Endothelial cell (in vitro differentiated cells): ENCODE measurements at regions not wholly inside any gene's neighbourhood (a gene's known extent, or its start where the extent isn't known, plus 50 kb on each side); places are given as distances from the start of the nearest gene placed in this dataset.

Experiments used
- DNase-seq: peaks from one replicate; pipeline ENCODE4 v3.0.0; 2021; ENCODE audit warnings: low spot score
- H3K27ac Mint-ChIP-seq: one replicate; pipeline ENCODE4 v1.8.0; 2021; ENCODE audit warnings: mixed read lengths, inconsistent platforms; ENCODE audit not compliant: unreplicated experiment
- H3K27me3 Mint-ChIP-seq: one replicate; pipeline ENCODE4 v1.8.0; 2021; ENCODE audit warnings: mild to moderate bottlenecking, moderate library complexity, mixed read lengths, inconsistent platforms; ENCODE audit not compliant: unreplicated experiment
- H3K36me3 Mint-ChIP-seq: one replicate; pipeline ENCODE4 v1.8.0; 2021; ENCODE audit warnings: mild to moderate bottlenecking, low read depth, mixed read lengths, inconsistent platforms; ENCODE audit not compliant: unreplicated experiment
- H3K4me1 Mint-ChIP-seq: one replicate; pipeline ENCODE4 v1.8.0; 2021; ENCODE audit warnings: mild to moderate bottlenecking, mixed read lengths, inconsistent platforms; ENCODE audit not compliant: unreplicated experiment
- H3K4me3 Mint-ChIP-seq: one replicate; pipeline ENCODE4 v1.8.0; 2021; ENCODE audit warnings: mild to moderate bottlenecking, mixed read lengths, inconsistent platforms; ENCODE audit not compliant: unreplicated experiment
- H3K9me3 Mint-ChIP-seq: one replicate; pipeline ENCODE4 v1.8.0; 2021; ENCODE audit warnings: mixed read lengths, inconsistent platforms; ENCODE audit not compliant: unreplicated experiment
- CTCF ChIP-seq: fragments of 200-600 bp; sonication (generic); IDR thresholded peaks from one replicate; pipeline ENCODE4 v1.5.0; 2021; ENCODE audit warnings: antibody characterized with exemption; ENCODE audit not compliant: unreplicated experiment

DNA sequence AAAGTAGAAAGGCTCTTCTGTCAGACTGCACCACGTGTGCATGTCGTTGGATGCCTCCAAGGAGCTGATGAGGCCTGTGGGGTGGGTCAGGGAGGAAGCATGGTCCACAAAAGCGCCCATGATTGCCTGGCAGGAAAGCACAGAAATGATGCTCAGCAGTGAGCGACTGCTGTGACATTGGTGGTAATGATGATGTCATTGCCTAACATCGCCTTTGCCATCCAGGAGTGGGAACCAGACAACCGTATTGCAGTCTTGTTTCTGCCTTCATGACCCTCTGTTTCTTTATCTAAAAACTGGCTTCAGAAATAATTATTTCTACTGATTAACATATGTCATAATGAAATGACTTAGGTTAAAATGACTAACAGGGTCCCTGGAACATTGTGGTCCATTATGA is 477.8 kb upstream of the B3GAT1 start:
- H3K9me3 Mint-ChIP-seq, result no peaks in the 10 kb centered on the region
- TF ChIP-seq CTCF, result no peak
- no peak for DNase-seq
- peaks cover 5% of the 10 kb centered on the region for H3K36me3 Mint-ChIP-seq
- no peaks in the 10 kb centered on the region for H3K4me1 Mint-ChIP-seq
- no peak overlapping the region for H3K27ac Mint-ChIP-seq
- peaks cover 1% of the 10 kb centered on the region for H3K27me3 Mint-ChIP-seq
- H3K4me3 Mint-ChIP-seq, result no peak overlapping the region

DNA sequence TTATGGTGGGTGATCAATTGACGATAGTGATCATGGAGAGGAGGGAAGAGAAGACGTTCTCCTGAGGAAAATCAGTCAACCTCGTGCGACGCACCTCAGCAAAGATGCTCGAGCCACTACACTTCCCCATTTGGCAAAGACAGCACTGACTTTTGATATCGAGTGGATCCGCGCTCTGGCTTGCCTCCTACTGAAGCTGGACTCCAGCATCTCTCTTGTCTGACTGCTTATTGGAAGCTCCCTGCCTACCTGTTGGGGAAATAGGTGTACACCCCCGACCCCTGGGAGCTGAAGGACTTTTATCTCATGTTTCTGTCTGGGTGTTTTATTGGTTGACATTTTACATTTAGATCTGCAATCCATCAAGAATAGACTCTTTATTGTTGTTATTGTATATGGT is 476.8 kb upstream of the B3GAT1 start:
- H3K4me1 Mint-ChIP-seq, result no peaks in the 10 kb centered on the region

DNA sequence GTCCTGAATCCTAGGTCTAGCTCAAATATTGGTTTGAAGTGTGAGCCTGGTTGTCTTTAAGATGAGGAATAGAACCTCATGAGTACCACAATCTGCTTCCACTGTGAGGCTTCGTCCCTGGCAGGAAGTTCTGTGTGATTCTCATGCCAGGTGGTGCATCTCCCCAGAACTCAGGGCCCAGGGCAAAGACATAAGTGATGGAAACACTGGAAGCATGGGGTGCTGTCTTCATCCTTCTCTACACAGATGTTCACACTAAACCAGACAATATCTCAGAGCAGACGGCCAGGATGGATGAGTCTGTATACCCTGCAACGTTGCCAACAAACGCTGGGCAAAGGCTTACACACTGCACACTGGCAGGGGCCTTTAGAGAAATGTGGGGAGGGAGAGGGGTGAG is 475.9 kb upstream of the B3GAT1 start:
- no peak for TF ChIP-seq CTCF
- DNase-seq, result no peak
- H3K9me3 Mint-ChIP-seq, result no peaks in the 10 kb centered on the region
- peaks cover 5% of the 10 kb centered on the region for H3K36me3 Mint-ChIP-seq
- no peak overlapping the region for H3K27ac Mint-ChIP-seq
- no peaks in the 10 kb centered on the region for H3K4me1 Mint-ChIP-seq
- H3K4me3 Mint-ChIP-seq, result no peak overlapping the region
- peaks cover 1% of the 10 kb centered on the region for H3K27me3 Mint-ChIP-seq

More for the DNA sequence above, 476.8 kb upstream of the B3GAT1 start:
- no peak for TF ChIP-seq CTCF
- no peak for DNase-seq
- H3K9me3 Mint-ChIP-seq, result no peaks in the 10 kb centered on the region
- peaks cover 1% of the 10 kb centered on the region for H3K27me3 Mint-ChIP-seq
- no peak overlapping the region for H3K27ac Mint-ChIP-seq
- H3K4me3 Mint-ChIP-seq, result no peak overlapping the region
- peaks cover 5% of the 10 kb centered on the region for H3K36me3 Mint-ChIP-seq

DNA sequence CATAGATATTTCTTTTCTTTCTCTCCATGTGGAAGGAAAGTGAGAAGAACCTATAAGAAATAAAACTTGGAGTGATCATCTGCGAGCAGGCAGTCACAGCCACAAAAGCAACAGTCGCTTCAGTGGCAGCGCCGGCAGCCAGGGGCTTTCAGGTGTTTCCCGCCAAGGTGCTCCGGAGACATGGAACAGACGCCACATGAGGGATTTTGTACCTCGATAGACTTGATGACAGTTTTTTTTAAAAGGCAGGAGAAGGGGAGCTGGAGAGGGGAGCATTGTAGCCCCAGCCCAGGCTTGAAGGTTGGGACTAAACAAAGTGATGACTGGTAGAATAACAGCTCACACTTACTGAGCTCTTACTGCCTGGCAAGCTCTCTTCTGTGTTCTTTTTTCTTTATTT is 471.4 kb upstream of the B3GAT1 start:
- Mint-ChIP-seq H3K27ac (no peak overlapping the region), H3K9me3 (no peaks in the 10 kb centered on the region), H3K4me1 (no peaks in the 10 kb centered on the region), H3K27me3 (peaks cover 2% of the 10 kb centered on the region), H3K4me3 (no peak overlapping the region), H3K36me3 (no peaks in the 10 kb centered on the region)
- no peak for DNase-seq
- TF ChIP-seq CTCF, result no peak

DNA sequence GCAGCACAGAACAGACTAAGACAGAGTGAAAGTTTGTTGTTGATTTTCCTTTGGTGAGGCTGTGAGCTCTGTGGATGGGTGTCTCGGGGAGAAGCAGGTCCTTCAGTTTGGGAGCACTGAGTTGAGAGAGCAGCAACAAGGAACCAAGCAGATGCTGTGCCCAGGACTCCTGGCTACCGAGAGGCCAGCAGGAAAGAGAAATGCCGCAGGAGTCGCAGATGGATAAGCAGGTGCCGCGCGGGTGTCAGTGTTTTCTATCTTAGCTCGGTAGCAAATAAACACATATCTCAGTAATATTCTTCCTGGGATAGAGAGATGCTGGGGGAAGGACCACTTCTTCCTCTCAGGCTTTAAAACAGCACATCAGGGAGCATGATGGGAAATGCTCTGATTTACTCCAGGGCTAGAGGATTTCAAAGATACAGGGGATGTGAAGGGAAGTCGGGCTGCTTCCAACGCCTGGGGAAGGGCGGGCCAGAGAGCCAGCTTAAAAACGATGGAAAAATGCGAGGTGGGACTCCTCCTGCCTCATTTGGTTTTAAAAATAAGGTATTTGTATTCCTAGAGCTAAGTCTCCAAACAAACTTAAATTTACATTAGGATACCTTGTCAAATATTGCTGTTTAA is 470.7 kb upstream of the B3GAT1 start:
- no peak overlapping the region for H3K27ac Mint-ChIP-seq
- no peaks in the 10 kb centered on the region for H3K36me3 Mint-ChIP-seq
- TF ChIP-seq CTCF, result no peak
- H3K4me1 Mint-ChIP-seq, result no peaks in the 10 kb centered on the region
- no peak for DNase-seq
- H3K9me3 Mint-ChIP-seq, result no peaks in the 10 kb centered on the region
- H3K4me3 Mint-ChIP-seq, result no peak overlapping the region
- peaks cover 2% of the 10 kb centered on the region for H3K27me3 Mint-ChIP-seq
